Keratinocyte (primary cell): ENCODE measurements at regions not wholly inside any gene's neighbourhood (a gene's known extent, or its start where the extent isn't known, plus 50 kb on each side); places are given as distances from the start of the nearest gene placed in this dataset.

Source experiments
- DNase-seq: peaks from one replicate; pipeline ENCODE4 v3.0.0-alpha.2; 2011; ENCODE audit warnings: low read depth, missing footprints, low spot score
- FAIRE-seq: peaks from 2 replicates; lab custom pipeline; 2011; peaks lifted over from hg19 to GRCh38; lab: Jason Lieb, UNC
- H2AFZ ChIP-seq: 2 replicates; pipeline ENCODE4 v1.6.0; 2012; ENCODE audit warnings: low read length, control low read depth, inconsistent platforms; ENCODE audit not compliant: control insufficient read depth
- H3K27ac ChIP-seq: 2 replicates; pipeline ENCODE4 v1.5.1; 2011; ENCODE audit warnings: low read length; ENCODE audit not compliant: control insufficient read depth, insufficient read depth
- H3K27me3 ChIP-seq: 3 replicates; pipeline ENCODE4 v1.6.0; 2011; ENCODE audit warnings: low read length; ENCODE audit not compliant: control insufficient read depth, insufficient read depth; ENCODE audit errors: extremely low read depth
- H3K36me3 ChIP-seq, 2 experiments: 2 replicates in 1 of 2; 3 replicates in 1 of 2; pipeline ENCODE4 v1.5.1; 2011; ENCODE audit warnings: low read length in 2 of 2, mild to moderate bottlenecking in 1 of 2; ENCODE audit not compliant: control insufficient read depth in 2 of 2, insufficient read depth in 2 of 2; ENCODE audit errors: extremely low read depth in 1 of 2
- H3K4me1 ChIP-seq: 3 replicates; pipeline ENCODE4 v1.5.1; 2011; ENCODE audit warnings: low read length; ENCODE audit not compliant: control insufficient read depth, insufficient read depth; ENCODE audit errors: extremely low read depth
- H3K4me2 ChIP-seq: 3 replicates; pipeline ENCODE4 v1.6.0; 2011; ENCODE audit warnings: low read depth, low read length; ENCODE audit not compliant: control insufficient read depth, insufficient read depth; ENCODE audit errors: extremely low read depth
- H3K4me3 ChIP-seq, 3 experiments: fragments of 200-600 bp in 1 of 3; sonication (generic) in 1 of 3; 2 replicates in 2 of 3; 3 replicates in 1 of 3; pipeline ENCODE4 v1.5.1; 2011 to 2016; ENCODE audit warnings: low read length in 3 of 3, mild to moderate bottlenecking in 3 of 3, control low read depth in 2 of 3, inconsistent platforms in 1 of 3, low read depth in 1 of 3, mixed read lengths in 1 of 3, mixed run types in 1 of 3, moderate library complexity in 1 of 3; ENCODE audit not compliant: control insufficient read depth in 2 of 3, insufficient read depth in 2 of 3; ENCODE audit errors: extremely low read depth in 1 of 3
- H3K79me2 ChIP-seq: 2 replicates; pipeline ENCODE4 v1.6.0; 2012; ENCODE audit warnings: low read length; ENCODE audit not compliant: control insufficient read depth, insufficient read depth
- H3K9ac ChIP-seq: 3 replicates; pipeline ENCODE4 v1.6.0; 2011; ENCODE audit warnings: low read length; ENCODE audit not compliant: control insufficient read depth, insufficient read depth; ENCODE audit errors: extremely low read depth
- H3K9me1 ChIP-seq: 3 replicates; pipeline ENCODE4 v1.6.0; 2011; ENCODE audit warnings: low read length; ENCODE audit not compliant: control insufficient read depth, insufficient read depth; ENCODE audit errors: extremely low read depth
- H3K9me3 ChIP-seq: 2 replicates; pipeline ENCODE4 v1.5.1; 2012; ENCODE audit warnings: low read depth, low read length; ENCODE audit not compliant: control insufficient read depth
- H4K20me1 ChIP-seq: 3 replicates; pipeline ENCODE4 v1.6.0; 2011; ENCODE audit warnings: low read length; ENCODE audit not compliant: control insufficient read depth, insufficient read depth; ENCODE audit errors: extremely low read depth
- EZH2 ChIP-seq: IDR thresholded peaks from one replicate; pipeline ENCODE4 v1.6.1; 2012; ENCODE audit warnings: inconsistent platforms, mild to moderate bottlenecking, low read length, moderate library complexity
- dilution Hi-C: fragments of 300-500 bp; cut with MboI; formaldehyde crosslinking; loops from one replicate; pipeline ENCODE4 v1.7.0; 2020; ENCODE audit warnings: low sequenced_read_pairs; ENCODE audit not compliant: extremely low pct_ligation_motif_present
- TF ChIP-seq, protein P1 (sequence below), 3 experiments: IDR thresholded peaks in 1 of 3; conservative IDR thresholded peaks in 1 of 3; optimal IDR thresholded peaks in 1 of 3; 2 replicates in 2 of 3; 3 replicates in 1 of 3; pipeline versions ENCODE3 to v1.5.1; 2011; ENCODE audit warnings: low read length in 3 of 3, mild to moderate bottlenecking in 3 of 3, moderate library complexity in 2 of 3, control low read depth in 1 of 3, inconsistent platforms in 1 of 3; ENCODE audit not compliant: insufficient read depth in 2 of 3; ENCODE audit errors: extremely low read depth in 1 of 3

DNA sequence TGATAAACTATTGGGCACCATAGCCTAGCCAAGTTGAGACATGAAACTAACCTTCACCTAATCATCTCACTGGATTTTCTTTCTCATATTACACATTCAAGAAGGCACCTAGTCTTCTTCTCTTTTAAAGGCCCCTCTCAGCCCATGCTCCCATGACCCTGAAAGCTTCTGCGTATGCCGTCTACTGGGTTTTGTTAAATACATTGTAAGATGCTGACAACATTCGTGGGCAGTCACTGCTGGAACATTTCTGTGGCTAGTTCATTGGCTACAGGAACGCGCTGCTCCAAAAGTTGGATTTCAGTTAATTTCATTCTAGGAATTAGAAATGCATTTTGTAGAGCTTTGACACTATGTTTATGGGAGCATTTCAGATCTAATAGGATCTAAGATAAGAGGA, 52.3 kb upstream of the CHD2 start:
- TF ChIP-seq, protein P1, sequence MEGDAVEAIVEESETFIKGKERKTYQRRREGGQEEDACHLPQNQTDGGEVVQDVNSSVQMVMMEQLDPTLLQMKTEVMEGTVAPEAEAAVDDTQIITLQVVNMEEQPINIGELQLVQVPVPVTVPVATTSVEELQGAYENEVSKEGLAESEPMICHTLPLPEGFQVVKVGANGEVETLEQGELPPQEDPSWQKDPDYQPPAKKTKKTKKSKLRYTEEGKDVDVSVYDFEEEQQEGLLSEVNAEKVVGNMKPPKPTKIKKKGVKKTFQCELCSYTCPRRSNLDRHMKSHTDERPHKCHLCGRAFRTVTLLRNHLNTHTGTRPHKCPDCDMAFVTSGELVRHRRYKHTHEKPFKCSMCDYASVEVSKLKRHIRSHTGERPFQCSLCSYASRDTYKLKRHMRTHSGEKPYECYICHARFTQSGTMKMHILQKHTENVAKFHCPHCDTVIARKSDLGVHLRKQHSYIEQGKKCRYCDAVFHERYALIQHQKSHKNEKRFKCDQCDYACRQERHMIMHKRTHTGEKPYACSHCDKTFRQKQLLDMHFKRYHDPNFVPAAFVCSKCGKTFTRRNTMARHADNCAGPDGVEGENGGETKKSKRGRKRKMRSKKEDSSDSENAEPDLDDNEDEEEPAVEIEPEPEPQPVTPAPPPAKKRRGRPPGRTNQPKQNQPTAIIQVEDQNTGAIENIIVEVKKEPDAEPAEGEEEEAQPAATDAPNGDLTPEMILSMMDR (optimal IDR thresholded peaks at IDR 0.05 in 1 of 3, IDR thresholded peaks at IDR 0.05 in 1 of 3, conservative IDR thresholded peaks at IDR 0.05 in 1 of 3; ENCODE audit: extremely low read depth in 1 of 3, insufficient read depth in 2 of 3, low read length in 3 of 3): no peak
- no peak for TF ChIP-seq EZH2
- Histone ChIP-seq H3K36me3 (no peaks in the 10 kb centered on the region), H3K79me2 (no peaks in the 10 kb centered on the region), H4K20me1 (no peaks in the 10 kb centered on the region), H3K9me1 (no peaks in the 10 kb centered on the region), H3K4me3 (no peak overlapping the region), H3K9ac (no peak overlapping the region), H3K9me3 (no peaks in the 10 kb centered on the region), H3K4me2 (no peak overlapping the region), H3K4me1 (peaks cover 5% of the 10 kb centered on the region), H2AFZ (no peak overlapping the region), H3K27ac (no peak overlapping the region), H3K27me3 (no peaks in the 10 kb centered on the region)
- no peak for DNase-seq
- no peak for FAIRE-seq
- dilution Hi-C loops: no loop called here

- no peak for FAIRE-seq
These were observed 51.7 kb upstream of the CHD2 start for GRCh38 chr15:92848464-92848851.

More at GRCh38 chr15:92848464-92848851, 51.7 kb upstream of the CHD2 start:
- no peaks in the 10 kb centered on the region for H3K9me3 ChIP-seq
- H3K79me2 ChIP-seq: no peaks in the 10 kb centered on the region
- H4K20me1 ChIP-seq: no peaks in the 10 kb centered on the region
- no peaks in the 10 kb centered on the region for H3K27me3 ChIP-seq
- no peak for DNase-seq
- no peak overlapping the region for H3K4me2 ChIP-seq
- H3K4me1 ChIP-seq: peaks cover 5% of the 10 kb centered on the region
- no peak overlapping the region for H3K9ac ChIP-seq
- H3K27ac ChIP-seq: no peak overlapping the region
- dilution Hi-C loops: no loop called here
- no peak overlapping the region for H2AFZ ChIP-seq
- no peak overlapping the region for H3K4me3 ChIP-seq
- no peaks in the 10 kb centered on the region for H3K9me1 ChIP-seq
- H3K36me3 ChIP-seq: no peaks in the 10 kb centered on the region
- TF ChIP-seq EZH2: no peak
- TF ChIP-seq, protein P1 (optimal IDR thresholded peaks at IDR 0.05 in 1 of 3, IDR thresholded peaks at IDR 0.05 in 1 of 3, conservative IDR thresholded peaks at IDR 0.05 in 1 of 3; ENCODE audit: extremely low read depth in 1 of 3, insufficient read depth in 2 of 3, low read length in 3 of 3): no peak
